OCI-LY1 (cell line): ENCODE measurements at regions not wholly inside any gene's neighbourhood (a gene's known extent, or its start where the extent isn't known, plus 50 kb on each side); places are given as distances from the start of the nearest gene placed in this dataset.

Source experiments
- EZH2 ChIP-seq: fragments of 200-600 bp; sonication (generic), shearing (Covaris generic); IDR thresholded peaks from 2 replicates; pipeline ENCODE4 v1.8.0; 2017; ENCODE audit warnings: borderline replicate concordance, mixed run types, mild to moderate bottlenecking, antibody characterized with exemption, low read length, moderate library complexity, mixed read lengths
- TF ChIP-seq, protein P1 (sequence below): fragments of 200-600 bp; sonication (generic), shearing (Covaris generic); IDR thresholded peaks from 2 replicates; pipeline ENCODE4 v1.5.1; 2017; ENCODE audit warnings: mild to moderate bottlenecking, antibody characterized with exemption, low read length, moderate library complexity, mixed read lengths

DNA sequence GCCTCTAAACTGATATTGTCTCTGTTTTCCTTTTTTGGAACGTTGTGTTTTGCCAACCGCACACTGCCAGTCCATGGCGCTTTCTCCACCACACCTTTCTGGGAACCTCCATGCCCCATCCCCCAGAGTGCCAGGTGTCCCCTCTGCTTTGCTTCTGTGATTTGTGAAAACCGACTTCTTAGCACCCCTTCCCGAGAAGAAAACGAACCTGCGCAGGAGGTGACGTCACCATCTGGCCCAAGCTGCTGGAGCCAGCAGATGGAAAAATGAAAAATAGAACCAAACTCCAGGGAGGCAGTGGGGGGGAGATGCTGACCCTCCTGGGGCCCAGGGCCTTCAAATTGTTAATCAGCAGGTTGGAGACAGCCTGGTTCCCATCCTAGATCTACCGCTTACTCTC lies 103.8 kb downstream of the HTR5A start:
- TF ChIP-seq, protein P1, sequence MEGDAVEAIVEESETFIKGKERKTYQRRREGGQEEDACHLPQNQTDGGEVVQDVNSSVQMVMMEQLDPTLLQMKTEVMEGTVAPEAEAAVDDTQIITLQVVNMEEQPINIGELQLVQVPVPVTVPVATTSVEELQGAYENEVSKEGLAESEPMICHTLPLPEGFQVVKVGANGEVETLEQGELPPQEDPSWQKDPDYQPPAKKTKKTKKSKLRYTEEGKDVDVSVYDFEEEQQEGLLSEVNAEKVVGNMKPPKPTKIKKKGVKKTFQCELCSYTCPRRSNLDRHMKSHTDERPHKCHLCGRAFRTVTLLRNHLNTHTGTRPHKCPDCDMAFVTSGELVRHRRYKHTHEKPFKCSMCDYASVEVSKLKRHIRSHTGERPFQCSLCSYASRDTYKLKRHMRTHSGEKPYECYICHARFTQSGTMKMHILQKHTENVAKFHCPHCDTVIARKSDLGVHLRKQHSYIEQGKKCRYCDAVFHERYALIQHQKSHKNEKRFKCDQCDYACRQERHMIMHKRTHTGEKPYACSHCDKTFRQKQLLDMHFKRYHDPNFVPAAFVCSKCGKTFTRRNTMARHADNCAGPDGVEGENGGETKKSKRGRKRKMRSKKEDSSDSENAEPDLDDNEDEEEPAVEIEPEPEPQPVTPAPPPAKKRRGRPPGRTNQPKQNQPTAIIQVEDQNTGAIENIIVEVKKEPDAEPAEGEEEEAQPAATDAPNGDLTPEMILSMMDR, result no peak
- no peak for TF ChIP-seq EZH2
